PC-9 (cell line): ENCODE measurements at regions not wholly inside any gene's neighbourhood (a gene's known extent, or its start where the extent isn't known, plus 50 kb on each side); places are given as distances from the start of the nearest gene placed in this dataset.

Source experiments
- BruUV-seq: library from RNA; stranded (reverse); fragments of 400-500 nt; replicated peaks from 2 replicates; lab custom pipeline; 2021; lab: Mats Ljungman, UMichigan
- CTCF ChIA-PET: fragments of 300-600 bp; sonication (Branson Sonifier 250); formaldehyde crosslinking; loops from one replicate; lab custom pipeline; 2022; ENCODE audit warnings: antibody characterized with exemption; lab: Charles Lee
- POLR2A ChIA-PET: fragments of 300-600 bp; sonication (Branson Sonifier 250); formaldehyde crosslinking; loops from one replicate; lab custom pipeline; 2022; ENCODE audit warnings: antibody characterized with exemption; ENCODE audit not compliant: unreplicated experiment; lab: Charles Lee
- DNase-seq, 2 experiments: peaks; one replicate each; pipeline versions ENCODE4 v3.0.0 to v3.0.0-alpha.2; 2015 to 2022; ENCODE audit warnings: mixed read lengths in 1 of 2
- H2AFZ ChIP-seq: fragments of 200-600 bp; sonication (generic); 2 replicates; pipeline ENCODE4 v1.8.1; 2017; ENCODE audit warnings: antibody characterized with exemption
- H3F3A ChIP-seq: fragments of 200-600 bp; sonication (generic); 2 replicates; pipeline ENCODE4 v1.8.1; 2017; ENCODE audit warnings: antibody characterized with exemption, mild to moderate bottlenecking, low read depth; ENCODE audit not compliant: insufficient read depth
- H3K27ac ChIP-seq: fragments of 200-600 bp; sonication (generic); 2 replicates; pipeline ENCODE4 v1.6.1; 2016; ENCODE audit warnings: mixed run types
- H3K27me3 ChIP-seq: fragments of 200-600 bp; sonication (generic); 2 replicates; pipeline ENCODE4 v1.6.1; 2016; ENCODE audit warnings: low read depth, mixed run types; ENCODE audit not compliant: insufficient read depth
- H3K36me3 ChIP-seq: fragments of 200-600 bp; sonication (generic); 2 replicates; pipeline ENCODE4 v1.6.1; 2016; ENCODE audit warnings: low read depth, mixed run types
- H3K4me1 ChIP-seq: fragments of 200-600 bp; sonication (generic); replicated peaks from 2 replicates; pipeline ENCODE4 v1.6.1; 2016; ENCODE audit warnings: mixed run types; ENCODE audit not compliant: insufficient read depth
- H3K4me2 ChIP-seq: fragments of 200-600 bp; sonication (generic); 2 replicates; pipeline ENCODE4 v1.6.1; 2017; ENCODE audit warnings: mixed run types
- H3K4me3 ChIP-seq: fragments of 200-600 bp; sonication (generic); 2 replicates; pipeline ENCODE4 v1.6.1; 2016; ENCODE audit warnings: mixed run types
- H3K79me2 ChIP-seq: fragments of 200-600 bp; sonication (generic); 2 replicates; pipeline ENCODE4 v1.6.1; 2017; ENCODE audit warnings: low read depth, mixed run types
- H3K9me2 ChIP-seq: fragments of 200-600 bp; sonication (generic); 2 replicates; pipeline ENCODE4 v1.8.1; 2017; ENCODE audit warnings: mild to moderate bottlenecking; ENCODE audit not compliant: insufficient read depth
- H3K9me3 ChIP-seq: fragments of 200-600 bp; sonication (generic); 2 replicates; pipeline ENCODE4 v1.8.1; 2016; ENCODE audit warnings: low read depth; ENCODE audit not compliant: insufficient read depth
- H4K20me1 ChIP-seq: fragments of 200-600 bp; sonication (generic); 2 replicates; pipeline ENCODE4 v1.8.1; 2017; ENCODE audit not compliant: insufficient read depth
- CTCF ChIP-seq: fragments of 200-600 bp; sonication (generic); conservative IDR thresholded peaks from 2 replicates; pipeline ENCODE4 v1.6.1; 2017; ENCODE audit warnings: mixed run types, antibody characterized with exemption, mild to moderate bottlenecking, moderate library complexity
- EZH2 ChIP-seq: fragments of 200-600 bp; sonication (generic); IDR thresholded peaks from 2 replicates; pipeline ENCODE4 v1.8.0; 2017; ENCODE audit warnings: antibody characterized with exemption, low read depth
- intact Hi-C: fragments of 100-400 bp; cut with micrococcal nuclease; formaldehyde crosslinking; loops from one replicate; pipeline ENCODE4 v1.10.0; 2022; ENCODE audit not compliant: unreplicated experiment

GRCh38 chr3:174355505-174355904 is 503.6 kb upstream of the NAALADL2 start:
- no peaks in the 10 kb centered on the region; the same call in none of the 2 replicates for H3K9me2 ChIP-seq
- BruUV-seq = no TSS peak
- no peaks in the 10 kb centered on the region for H3K27me3 ChIP-seq
- H2AFZ ChIP-seq = no peak overlapping the region
- H3K79me2 ChIP-seq = no peaks in the 10 kb centered on the region
- H3K36me3 ChIP-seq = no peaks in the 10 kb centered on the region
- intact Hi-C loops = no loop called here
- H3K4me2 ChIP-seq = no peak overlapping the region
- no peaks in the 10 kb centered on the region for H3K4me1 ChIP-seq
- ChIA-PET POLR2A (no interaction called here), CTCF (interaction anchor here (0.6 kb wide), 1 partner anchor 108 kb away, joined by 8 read pairs; no protein-coding TSS in a partner anchor)
- no peaks in the 10 kb centered on the region for H3F3A ChIP-seq
- H3K4me3 ChIP-seq = no peak overlapping the region
- no peaks in the 10 kb centered on the region for H3K9me3 ChIP-seq
- peak in 1 of 2 experiments; percentile 36 for DNase-seq
- H3K27ac ChIP-seq = no peak overlapping the region
- TF ChIP-seq CTCF (peak; percentile 40), EZH2 (no peak)
- H4K20me1 ChIP-seq = no peaks in the 10 kb centered on the region

- Histone ChIP-seq H3K9me3 (no peaks in the 10 kb centered on the region), H3K27me3 (no peaks in the 10 kb centered on the region), H4K20me1 (no peaks in the 10 kb centered on the region), H3F3A (no peaks in the 10 kb centered on the region), H3K9me2 (no peaks in the 10 kb centered on the region; the same call in 1 of the 2 replicates), H3K27ac (no peak overlapping the region), H2AFZ (no peak overlapping the region), H3K4me2 (no peak overlapping the region), H3K36me3 (no peaks in the 10 kb centered on the region), H3K79me2 (no peaks in the 10 kb centered on the region), H3K4me1 (no peaks in the 10 kb centered on the region), H3K4me3 (no peak overlapping the region)
- no peak for TF ChIP-seq EZH2
- no peak for TF ChIP-seq CTCF
- no peak for DNase-seq
- BruUV-seq = no TSS peak
- CTCF ChIA-PET = no interaction called here
- intact Hi-C loops = no loop called here
- POLR2A ChIA-PET = no interaction called here
These were observed 502.5 kb upstream of the NAALADL2 start for GRCh38 chr3:174356596-174356995.

- no peaks in the 10 kb centered on the region for H3K4me1 ChIP-seq
- no peak overlapping the region for H3K4me2 ChIP-seq
- ChIA-PET CTCF (interaction anchor here (0.6 kb wide), 1 partner anchor 17 kb away, joined by 3 read pairs; no protein-coding TSS in a partner anchor), POLR2A (no interaction called here)
- no peaks in the 10 kb centered on the region for H4K20me1 ChIP-seq
- no peak overlapping the region for H2AFZ ChIP-seq
- no peak for DNase-seq
- H3K9me3 ChIP-seq = no peaks in the 10 kb centered on the region
- intact Hi-C loops = no loop called here
- H3K4me3 ChIP-seq = no peak overlapping the region
- BruUV-seq = no TSS peak
- H3K79me2 ChIP-seq = no peaks in the 10 kb centered on the region
- TF ChIP-seq EZH2 (no peak), CTCF (no peak)
- H3F3A ChIP-seq = no peaks in the 10 kb centered on the region
- no peaks in the 10 kb centered on the region; the same call in 1 of the 2 replicates for H3K9me2 ChIP-seq
- no peaks in the 10 kb centered on the region for H3K27me3 ChIP-seq
- no peaks in the 10 kb centered on the region for H3K36me3 ChIP-seq
- no peak overlapping the region for H3K27ac ChIP-seq
These were observed 500.9 kb upstream of the NAALADL2 start for GRCh38 chr3:174358252-174358651.
